Neural progenitor cell (in vitro differentiated cells): ENCODE measurements at regions not wholly inside any gene's neighbourhood (a gene's known extent, or its start where the extent isn't known, plus 50 kb on each side); places are given as distances from the start of the nearest gene placed in this dataset.

Experiments used
- EZH2 ChIP-seq: fragments of 200-600 bp; sonication (generic); IDR thresholded peaks from 2 replicates; pipeline ENCODE4 v1.6.1; 2017; ENCODE audit warnings: antibody characterized with exemption, mild to moderate bottlenecking, moderate library complexity
- EZH2phosphoT487 ChIP-seq: fragments of 200-600 bp; sonication (generic); IDR thresholded peaks from 2 replicates; pipeline ENCODE4 v1.6.1; 2017; ENCODE audit warnings: antibody characterized with exemption
- TF ChIP-seq, protein P1 (sequence below): fragments of 200-600 bp; sonication (generic); IDR thresholded peaks from 2 replicates; pipeline ENCODE4 v1.5.1; 2017; ENCODE audit warnings: antibody characterized with exemption, mild to moderate bottlenecking

DNA sequence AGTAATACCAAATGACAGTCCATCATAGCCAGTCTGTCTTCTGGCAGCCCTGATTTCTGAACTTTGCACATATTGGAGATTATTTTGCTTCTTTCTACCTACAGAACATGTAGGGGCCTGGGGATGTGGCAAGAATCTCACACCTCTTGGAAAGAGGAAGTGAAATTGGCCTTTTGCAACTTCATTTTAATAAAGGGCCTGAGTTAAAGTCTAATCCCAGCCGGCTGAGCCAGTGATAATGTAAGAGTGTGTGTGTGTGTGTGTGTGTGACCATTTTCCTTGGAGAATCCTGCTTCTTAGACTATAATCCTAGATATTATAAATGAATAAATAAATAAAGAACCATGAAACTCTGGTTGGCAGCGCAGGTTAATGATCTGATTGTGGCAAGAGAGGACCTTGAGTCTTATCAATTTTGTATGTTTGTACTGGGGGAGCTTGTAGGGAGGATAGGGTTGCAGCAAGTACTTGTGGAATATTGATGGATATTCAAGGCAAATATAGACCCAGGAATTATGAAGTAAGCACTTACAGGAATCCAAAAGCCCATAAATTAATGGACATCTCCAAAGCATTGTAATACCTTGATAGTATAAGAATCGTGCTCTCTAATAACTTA, 233.2 kb upstream of the AMIGO2 start:
- TF ChIP-seq, protein P1, sequence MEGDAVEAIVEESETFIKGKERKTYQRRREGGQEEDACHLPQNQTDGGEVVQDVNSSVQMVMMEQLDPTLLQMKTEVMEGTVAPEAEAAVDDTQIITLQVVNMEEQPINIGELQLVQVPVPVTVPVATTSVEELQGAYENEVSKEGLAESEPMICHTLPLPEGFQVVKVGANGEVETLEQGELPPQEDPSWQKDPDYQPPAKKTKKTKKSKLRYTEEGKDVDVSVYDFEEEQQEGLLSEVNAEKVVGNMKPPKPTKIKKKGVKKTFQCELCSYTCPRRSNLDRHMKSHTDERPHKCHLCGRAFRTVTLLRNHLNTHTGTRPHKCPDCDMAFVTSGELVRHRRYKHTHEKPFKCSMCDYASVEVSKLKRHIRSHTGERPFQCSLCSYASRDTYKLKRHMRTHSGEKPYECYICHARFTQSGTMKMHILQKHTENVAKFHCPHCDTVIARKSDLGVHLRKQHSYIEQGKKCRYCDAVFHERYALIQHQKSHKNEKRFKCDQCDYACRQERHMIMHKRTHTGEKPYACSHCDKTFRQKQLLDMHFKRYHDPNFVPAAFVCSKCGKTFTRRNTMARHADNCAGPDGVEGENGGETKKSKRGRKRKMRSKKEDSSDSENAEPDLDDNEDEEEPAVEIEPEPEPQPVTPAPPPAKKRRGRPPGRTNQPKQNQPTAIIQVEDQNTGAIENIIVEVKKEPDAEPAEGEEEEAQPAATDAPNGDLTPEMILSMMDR: no peak
- no peak for TF ChIP-seq EZH2
- no peak for TF ChIP-seq EZH2phosphoT487
